K562 (cell line): ENCODE measurements at regions not wholly inside any gene's neighbourhood (a gene's known extent, or its start where the extent isn't known, plus 50 kb on each side); places are given as distances from the start of the nearest gene placed in this dataset.

Experiments
- CTCF ChIP-seq, 3 experiments: IDR thresholded peaks in 2 of 3; conservative IDR thresholded peaks in 1 of 3; 2 replicates each; pipeline ENCODE4 v1.5.1; 2011 to 2012; ENCODE audit warnings: low read length in 3 of 3, mild to moderate bottlenecking in 3 of 3, control low read depth in 2 of 3, improper control_type of control experiment in 1 of 3, inconsistent platforms in 1 of 3, low read depth in 1 of 3, mixed read lengths in 1 of 3, moderate library complexity in 1 of 3; ENCODE audit not compliant: insufficient read depth in 2 of 3
- ETV1 ChIP-seq: fragments of 450-650 bp; conservative IDR thresholded peaks from 2 replicates; pipeline ENCODE4 v1.6.1; 2016; ENCODE audit warnings: missing genetic modification characterization, control low read depth, low read depth, missing compliant biosample characterization
- POLR2AphosphoS2 ChIP-seq: IDR thresholded peaks from 2 replicates; pipeline ENCODE4 v1.6.1; 2012; ENCODE audit warnings: low read length, improper control_type of control experiment
- POLR2AphosphoS5 ChIP-seq: IDR thresholded peaks from 2 replicates; pipeline ENCODE4 v1.6.1; 2011; ENCODE audit warnings: mild to moderate bottlenecking, low read depth, low read length, moderate library complexity; ENCODE audit not compliant: control insufficient read depth, insufficient read depth
- TCF7L2 ChIP-seq: fragments of 150-350 bp; IDR thresholded peaks from 2 replicates; pipeline ENCODE4 v1.6.1; 2016; ENCODE audit warnings: low read depth, mild to moderate bottlenecking, low read length, moderate library complexity
- XRCC3 ChIP-seq: fragments of 450-650 bp; IDR thresholded peaks from 2 replicates; pipeline ENCODE4 v1.6.1; 2017; ENCODE audit warnings: mild to moderate bottlenecking, moderate library complexity
- ZBED1 ChIP-seq: IDR thresholded peaks from 2 replicates; pipeline ENCODE4 v1.6.1; 2014
- ZBTB7A ChIP-seq: IDR thresholded peaks from 2 replicates; pipeline ENCODE4 v1.6.1; 2011; ENCODE audit warnings: low read depth, mild to moderate bottlenecking, low read length, moderate library complexity, borderline replicate concordance; ENCODE audit not compliant: control insufficient read depth
- ZFPM2 ChIP-seq: fragments of 250-450 bp; sonication (Bioruptor Pico); IDR thresholded peaks from 2 replicates; pipeline ENCODE4 v1.5.1; 2022; ENCODE audit warnings: mild to moderate bottlenecking
- ZNF639 ChIP-seq, 2 experiments: fragments of 200-800 bp in 1 of 2; sonication (Bioruptor generic) in 1 of 2; sonication (generic) in 1 of 2; formaldehyde crosslinking in 1 of 2; IDR thresholded peaks in 1 of 2; conservative IDR thresholded peaks in 1 of 2; 2 replicates each; pipeline versions ENCODE4 v1.5.0 to v1.6.1; 2016 to 2020; ENCODE audit warnings: missing compliant biosample characterization in 1 of 2, missing genetic modification characterization in 1 of 2, missing genetic modification reagents in 1 of 2

- TF ChIP-seq XRCC3 (no peak), POLR2AphosphoS5 (no peak), ZNF639 (CRISPR knock-in tag; conservative IDR thresholded peaks at IDR 0.05 in 1 of 2, IDR thresholded peaks at IDR 0.05 in 1 of 2) (no peak), TCF7L2 (no peak), ETV1 (tag) (no peak), ZFPM2 (CRISPR knock-in tag) (no peak), CTCF (IDR thresholded peaks at IDR 0.05 in 2 of 3, conservative IDR thresholded peaks at IDR 0.05 in 1 of 3; ENCODE audit: insufficient read depth in 2 of 3, low read depth in 1 of 3, low read length in 3 of 3) (no peak), ZBTB7A (no peak), POLR2AphosphoS2 (no peak), ZBED1 (no peak)
Observed at GRCh38 chr12:111222027-111222414, 146.9 kb downstream of the PHETA1 start.
